ACC112 (cell line): ENCODE measurements at regions not wholly inside any gene's neighbourhood (a gene's known extent, or its start where the extent isn't known, plus 50 kb on each side); places are given as distances from the start of the nearest gene placed in this dataset.

Experiments used
- H2AFZ ChIP-seq: fragments of 200-600 bp; sonication (generic); one replicate; pipeline ENCODE4 v1.6.0; 2017; ENCODE audit warnings: antibody characterized with exemption, low read length; ENCODE audit not compliant: unreplicated experiment
- H3K27ac ChIP-seq: fragments of 200-600 bp; sonication (generic); 2 replicates; pipeline ENCODE4 v1.5.1; 2014; ENCODE audit warnings: low read depth, mild to moderate bottlenecking, antibody characterized with exemption, low read length, moderate library complexity
- H3K27me3 ChIP-seq: fragments of 200-600 bp; sonication (generic); 2 replicates; pipeline ENCODE4 v1.6.1; 2014; ENCODE audit warnings: mild to moderate bottlenecking, antibody characterized with exemption, low read length, moderate library complexity, mixed read lengths; ENCODE audit not compliant: insufficient read depth
- H3K36me3 ChIP-seq: fragments of 200-600 bp; sonication (generic); 2 replicates; pipeline ENCODE4 v1.6.1; 2016; ENCODE audit warnings: mild to moderate bottlenecking, antibody characterized with exemption, low read length, moderate library complexity, mixed read lengths; ENCODE audit not compliant: insufficient read depth
- H3K4me1 ChIP-seq: fragments of 200-600 bp; sonication (generic); one replicate; pipeline ENCODE4 v1.6.1; 2016; ENCODE audit warnings: low read length, mixed read lengths; ENCODE audit not compliant: insufficient read depth, unreplicated experiment, control insufficient read depth
- H3K4me3 ChIP-seq: fragments of 200-600 bp; sonication (generic); 2 replicates; pipeline ENCODE4 v1.5.1; 2014; ENCODE audit warnings: mild to moderate bottlenecking, low read depth, low read length
- H3K79me2 ChIP-seq: fragments of 200-600 bp; sonication (generic); one replicate; pipeline ENCODE4 v1.6.0; 2016; ENCODE audit warnings: low read length; ENCODE audit not compliant: control insufficient read depth, unreplicated experiment, insufficient read depth

GRCh38 chr5:60299944-60300343, 400.0 kb downstream of the DEPDC1B start:
- H3K79me2 ChIP-seq = no peaks in the 10 kb centered on the region
- H2AFZ ChIP-seq = no peak overlapping the region
- no peak overlapping the region for H3K4me3 ChIP-seq
- H3K27ac ChIP-seq = no peak overlapping the region
- H3K36me3 ChIP-seq = no peaks in the 10 kb centered on the region
- H3K4me1 ChIP-seq = no peaks in the 10 kb centered on the region
- H3K27me3 ChIP-seq = no peaks in the 10 kb centered on the region

DNA sequence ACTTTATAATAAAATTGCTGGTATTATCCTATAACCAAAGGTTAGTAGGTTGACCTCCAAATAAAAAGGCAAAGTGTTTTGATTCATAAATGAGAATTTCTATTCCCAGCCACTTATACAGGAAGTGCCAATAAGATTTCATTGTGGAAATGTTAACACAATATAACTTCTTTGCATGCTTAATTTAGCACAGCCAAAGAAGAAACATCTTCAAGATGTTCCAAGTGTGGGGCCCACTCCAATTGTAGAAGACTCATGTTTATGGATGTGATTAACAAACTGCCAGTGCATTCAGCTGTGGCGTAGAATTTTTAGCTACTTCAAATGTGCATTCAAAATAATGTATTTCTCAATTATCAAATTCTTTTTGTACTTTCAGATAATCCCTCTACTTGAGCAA, 402.3 kb downstream of the DEPDC1B start:
- Histone ChIP-seq H2AFZ (no peak overlapping the region), H3K79me2 (no peaks in the 10 kb centered on the region), H3K27ac (no peak overlapping the region), H3K4me1 (no peaks in the 10 kb centered on the region), H3K36me3 (no peaks in the 10 kb centered on the region), H3K4me3 (no peak overlapping the region), H3K27me3 (no peaks in the 10 kb centered on the region)

- H3K4me1 ChIP-seq = no peaks in the 10 kb centered on the region
- H3K27ac ChIP-seq = no peak overlapping the region
- no peak overlapping the region for H2AFZ ChIP-seq
- no peaks in the 10 kb centered on the region for H3K79me2 ChIP-seq
- H3K27me3 ChIP-seq = no peaks in the 10 kb centered on the region
- H3K36me3 ChIP-seq = no peaks in the 10 kb centered on the region
- H3K4me3 ChIP-seq = no peak overlapping the region
Measured at GRCh38 chr5:60295423-60295822, 401.9 kb upstream of the PDE4D start.

- H3K4me3 ChIP-seq = no peak overlapping the region
Measured at GRCh38 chr5:60293518-60293917, 400.0 kb upstream of the PDE4D start.

DNA sequence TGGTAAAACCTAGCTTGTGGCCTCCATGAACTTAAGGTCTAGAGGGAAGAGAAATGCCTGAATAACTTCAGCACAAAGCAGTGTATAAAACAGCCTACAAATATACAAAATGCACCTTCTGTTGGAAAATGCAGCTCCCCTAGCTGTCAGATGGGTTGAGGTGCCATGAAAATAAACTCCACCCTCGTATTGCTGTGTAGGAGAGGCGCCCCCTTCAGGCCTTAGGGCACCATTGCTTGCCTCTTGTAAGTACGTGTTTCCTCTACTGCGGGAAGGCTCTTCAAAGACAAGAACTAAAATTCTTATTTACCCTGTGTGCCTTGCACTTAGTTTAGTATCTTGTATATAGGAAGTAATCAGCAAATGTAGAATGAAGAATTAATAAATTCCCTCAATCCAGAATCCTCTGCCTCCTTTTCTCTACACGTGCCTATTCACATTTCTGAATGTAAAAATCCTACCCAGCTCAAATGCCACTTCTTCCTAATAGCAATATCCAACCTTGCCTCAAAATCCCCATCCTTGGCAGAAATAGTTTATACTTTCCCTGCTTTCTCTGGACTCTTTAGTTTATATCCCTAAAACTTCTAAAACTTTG, 393.7 kb upstream of the PDE4D start:
- Histone ChIP-seq H3K4me1 (no peaks in the 10 kb centered on the region), H2AFZ (no peak overlapping the region), H3K36me3 (no peaks in the 10 kb centered on the region), H3K27ac (no peak overlapping the region), H3K4me3 (no peak overlapping the region), H3K79me2 (no peaks in the 10 kb centered on the region), H3K27me3 (no peaks in the 10 kb centered on the region)

More at GRCh38 chr5:60293518-60293917, 400.0 kb upstream of the PDE4D start:
- Histone ChIP-seq H3K4me1 (no peaks in the 10 kb centered on the region), H3K27me3 (no peaks in the 10 kb centered on the region), H2AFZ (no peak overlapping the region), H3K27ac (no peak overlapping the region), H3K36me3 (no peaks in the 10 kb centered on the region), H3K79me2 (no peaks in the 10 kb centered on the region)

- no peaks in the 10 kb centered on the region for H3K4me1 ChIP-seq
- no peak overlapping the region for H3K4me3 ChIP-seq
- no peaks in the 10 kb centered on the region for H3K79me2 ChIP-seq
- no peak overlapping the region for H3K27ac ChIP-seq
- no peaks in the 10 kb centered on the region for H3K27me3 ChIP-seq
- H2AFZ ChIP-seq = no peak overlapping the region
- no peaks in the 10 kb centered on the region for H3K36me3 ChIP-seq
Measured at GRCh38 chr5:60285910-60286309, 392.4 kb upstream of the PDE4D start.

DNA sequence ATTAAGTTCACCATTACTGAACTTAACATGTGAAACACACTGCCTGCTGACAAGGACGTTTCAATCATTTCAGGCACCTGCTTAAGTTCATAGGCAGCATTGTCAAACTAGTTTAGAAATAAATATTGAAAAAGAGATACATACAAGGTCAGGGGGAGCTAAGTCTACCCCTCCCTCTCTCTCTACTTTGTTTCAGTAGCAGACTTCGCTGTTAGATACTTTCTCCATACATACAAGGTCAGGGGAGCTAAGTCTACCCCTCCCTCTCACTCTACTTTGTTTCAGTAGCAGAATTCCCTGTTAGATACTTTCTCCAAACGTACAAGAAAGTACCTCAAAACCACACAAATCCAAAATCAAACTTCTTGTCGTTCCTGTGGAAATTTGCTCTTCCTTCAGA, 387.4 kb upstream of the PDE4D start:
- Histone ChIP-seq H3K4me1 (no peaks in the 10 kb centered on the region), H3K36me3 (no peaks in the 10 kb centered on the region), H3K79me2 (no peaks in the 10 kb centered on the region), H3K4me3 (no peak overlapping the region), H3K27me3 (no peaks in the 10 kb centered on the region), H3K27ac (no peak overlapping the region), H2AFZ (no peak overlapping the region)

DNA sequence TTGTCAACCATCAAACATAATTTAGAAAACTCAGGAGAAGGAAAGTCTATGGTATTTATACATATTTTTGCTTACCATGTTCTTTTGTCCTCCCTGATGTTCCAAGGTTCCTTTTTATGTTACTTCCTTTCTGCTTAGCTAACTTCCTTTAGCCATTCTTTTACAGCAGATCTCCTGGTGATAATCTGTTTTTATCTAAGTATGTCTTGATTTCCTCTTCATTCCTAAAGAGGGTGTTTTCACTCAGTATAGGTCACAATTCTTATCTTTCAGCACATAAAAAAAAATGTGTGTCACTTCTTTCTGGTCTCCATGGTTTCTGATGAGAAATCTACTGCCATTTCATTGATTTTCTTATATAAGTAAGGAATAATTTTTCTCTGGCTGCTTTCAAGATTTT, 384.4 kb upstream of the PDE4D start:
- H3K27ac ChIP-seq = no peak overlapping the region
- H2AFZ ChIP-seq = no peak overlapping the region
- H3K36me3 ChIP-seq = no peaks in the 10 kb centered on the region
- H3K27me3 ChIP-seq = no peaks in the 10 kb centered on the region
- H3K4me1 ChIP-seq = no peaks in the 10 kb centered on the region
- H3K4me3 ChIP-seq = no peak overlapping the region
- no peaks in the 10 kb centered on the region for H3K79me2 ChIP-seq

DNA sequence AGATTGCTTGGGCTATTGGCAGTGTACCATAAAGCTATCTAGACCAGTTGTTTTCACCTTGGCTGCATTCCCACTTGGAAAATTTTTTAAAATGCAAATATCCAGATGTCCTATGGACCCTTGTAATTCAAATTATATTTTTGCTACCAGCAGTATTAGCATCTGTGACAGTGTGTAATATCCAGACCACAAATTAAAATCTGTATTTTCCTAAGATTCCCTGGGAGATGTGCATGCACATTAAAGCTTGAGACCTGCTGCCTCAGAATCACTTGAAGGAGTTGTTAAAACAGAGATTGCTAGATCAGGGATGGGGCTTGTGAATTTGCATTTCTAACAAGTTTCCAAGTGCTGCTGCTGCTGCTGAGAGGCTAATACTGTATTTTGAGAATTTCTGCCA, 381.2 kb upstream of the PDE4D start:
- H3K4me1 ChIP-seq = no peaks in the 10 kb centered on the region
- H3K27me3 ChIP-seq = no peaks in the 10 kb centered on the region
- no peak overlapping the region for H3K4me3 ChIP-seq
- H2AFZ ChIP-seq = no peak overlapping the region
- H3K79me2 ChIP-seq = no peaks in the 10 kb centered on the region
- H3K36me3 ChIP-seq = no peaks in the 10 kb centered on the region
- H3K27ac ChIP-seq = no peak overlapping the region

GRCh38 chr5:60271517-60271916, 378.0 kb upstream of the PDE4D start:
- no peak overlapping the region for H3K4me3 ChIP-seq
- no peaks in the 10 kb centered on the region for H3K27me3 ChIP-seq
- no peaks in the 10 kb centered on the region for H3K36me3 ChIP-seq
- H3K4me1 ChIP-seq = no peaks in the 10 kb centered on the region
- H3K27ac ChIP-seq = no peak overlapping the region
- H2AFZ ChIP-seq = no peak overlapping the region
- no peaks in the 10 kb centered on the region for H3K79me2 ChIP-seq

- Histone ChIP-seq H3K27me3 (no peaks in the 10 kb centered on the region), H3K4me3 (no peak overlapping the region), H2AFZ (no peak overlapping the region), H3K36me3 (no peaks in the 10 kb centered on the region), H3K79me2 (no peaks in the 10 kb centered on the region), H3K27ac (no peak overlapping the region), H3K4me1 (no peaks in the 10 kb centered on the region)
Measured at GRCh38 chr5:60267907-60268306, 374.4 kb upstream of the PDE4D start.
